ENCODE measurements at regions not wholly inside any gene's neighbourhood (a gene's known extent, or its start where the extent isn't known, plus 50 kb on each side); places are given as distances from the start of the nearest gene placed in this dataset.
"Not testable (repeated sequence)": the region's sequence is repeated elsewhere in the genome, so short reads cannot be mapped to it uniquely, and the experiment has no call there.

DNA sequence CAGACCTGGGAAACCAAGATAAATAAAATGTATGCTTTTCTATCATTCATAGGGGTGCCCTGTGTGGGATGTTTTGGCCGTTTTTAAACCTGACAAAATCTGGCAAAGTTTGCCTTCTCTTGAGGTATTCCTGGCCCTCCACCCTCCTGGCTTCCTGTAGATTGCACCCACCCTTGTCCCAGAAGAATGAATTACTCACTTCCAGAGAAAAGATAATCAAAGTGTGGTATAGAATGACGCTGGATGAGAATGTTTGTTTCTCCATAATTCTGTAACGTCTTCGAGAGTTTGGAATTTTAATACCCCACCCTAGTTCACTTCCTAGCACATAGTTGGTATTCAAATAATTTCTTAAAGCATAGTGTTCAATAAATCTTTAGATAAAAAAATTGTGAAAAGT lies 519.7 kb upstream of the PFKP start:
- DNase-seq (ENCODE audit: low read depth in 2 of 2): no peak

DNA sequence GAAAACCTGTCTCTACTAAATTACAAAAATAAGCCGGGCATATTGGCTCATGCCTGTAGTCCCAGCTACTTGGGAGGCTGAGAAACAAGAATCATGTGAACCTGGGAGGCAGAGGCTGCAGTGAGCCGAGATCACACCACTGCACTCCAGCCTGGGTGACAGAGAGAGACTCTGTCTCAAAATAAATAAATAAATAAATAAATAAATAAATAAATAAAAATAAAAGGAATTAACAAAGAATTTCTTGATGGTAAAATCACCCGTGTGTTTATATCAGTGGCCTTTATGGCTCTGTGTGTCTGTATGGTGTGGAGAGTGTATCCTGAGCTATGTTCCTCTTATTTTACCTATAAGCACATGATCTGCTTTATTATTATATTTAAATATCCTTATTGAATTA lies 520.5 kb upstream of the PFKP start:
- DNase-seq (ENCODE audit: low read depth in 2 of 2): not testable (repeated sequence)

DNA sequence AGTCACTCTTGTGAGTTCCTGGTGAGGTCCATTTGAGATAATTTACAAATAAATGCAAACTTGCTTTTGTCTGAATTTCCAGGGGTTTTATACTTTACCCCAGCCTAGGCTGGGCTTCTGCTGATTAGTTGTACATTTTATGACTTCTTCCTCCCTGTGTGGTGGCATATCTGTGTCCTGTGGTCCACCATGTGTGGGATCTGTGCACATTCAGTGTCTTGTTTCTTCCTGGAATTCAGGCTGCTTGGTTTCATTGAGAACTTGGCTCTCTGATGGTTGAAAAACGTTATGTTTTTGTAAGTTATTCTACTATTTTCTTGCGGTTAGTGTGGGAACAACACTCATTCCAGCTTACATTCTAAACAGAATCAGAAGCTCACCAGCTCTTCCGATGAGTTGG lies 523.4 kb upstream of the PFKP start:
- DNase-seq (ENCODE audit: low read depth in 2 of 2): no peak

- no peak for DNase-seq (ENCODE audit: low read depth in 2 of 2)
Measured at GRCh38 chr10:2543142-2543886, 524.0 kb upstream of the PFKP start.

- DNase-seq (ENCODE audit: low read depth in 2 of 2): no peak
Measured at GRCh38 chr10:2541176-2541575, 526.2 kb upstream of the PFKP start.

GRCh38 chr10:2529945-2530344 lies 537.4 kb upstream of the PFKP start:
- DNase-seq (ENCODE audit: low read depth in 2 of 2): no peak

- DNase-seq (ENCODE audit: low read depth in 2 of 2): no peak
Measured at GRCh38 chr10:2525781-2526180, 541.6 kb upstream of the PFKP start.

DNA sequence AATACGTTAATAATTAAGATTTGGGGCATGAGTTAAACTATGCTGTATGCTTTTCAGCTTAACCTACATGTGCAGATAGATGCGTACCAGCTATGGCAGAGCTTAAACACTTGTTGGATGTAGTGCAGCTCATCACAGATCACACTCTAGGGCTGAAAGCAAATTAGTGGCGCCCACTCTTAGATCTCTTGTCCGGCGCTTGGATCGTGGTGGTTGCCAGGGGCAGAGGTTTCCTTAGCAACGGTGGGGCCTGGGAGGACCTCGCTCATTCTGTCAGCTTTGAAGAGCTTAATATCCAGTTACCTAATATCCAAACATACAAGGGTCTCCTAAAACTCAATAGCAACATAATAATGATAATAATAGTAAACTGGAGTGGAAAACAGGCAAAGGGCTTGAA lies 548.2 kb upstream of the PFKP start:
- DNase-seq (ENCODE audit: low read depth in 2 of 2): no peak

- peak; percentile 78 to 80 for DNase-seq (ENCODE audit: low read depth in 2 of 2)
Measured at GRCh38 chr10:2509081-2509531, 558.2 kb upstream of the PFKP start.

- not testable (repeated sequence) for DNase-seq (ENCODE audit: low read depth in 2 of 2)
Measured at GRCh38 chr10:2501366-2501940, 565.9 kb upstream of the PFKP start.

- no peak for DNase-seq (ENCODE audit: low read depth in 2 of 2)
Measured at GRCh38 chr10:2494399-2494798, 572.9 kb upstream of the PFKP start.

DNA sequence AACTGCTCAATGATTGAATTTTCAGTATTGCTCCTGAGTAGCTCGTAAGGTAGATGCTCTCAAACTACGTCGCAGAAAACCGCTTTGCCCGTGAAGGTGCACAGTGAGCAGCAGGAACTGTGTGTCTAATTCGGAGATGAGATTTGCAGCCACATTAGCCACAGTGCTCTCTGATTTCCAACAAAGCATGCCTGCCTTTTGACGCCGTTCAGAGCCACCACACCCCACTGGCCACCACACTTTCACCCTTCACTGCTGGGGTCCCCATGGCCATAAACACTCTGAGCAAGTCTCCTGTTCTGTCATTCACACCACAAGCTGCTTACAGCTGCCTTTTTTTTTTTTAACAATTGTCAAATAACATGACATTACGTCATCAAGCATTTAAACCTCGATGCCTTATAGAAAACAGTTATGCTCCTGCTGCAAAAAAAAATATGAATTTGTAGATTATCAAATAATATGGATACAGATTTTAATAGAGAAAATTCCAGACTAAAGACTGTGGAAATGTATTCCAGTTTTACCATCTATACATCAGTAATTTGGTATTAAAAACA lies 578.8 kb upstream of the PFKP start:
- DNase-seq (ENCODE audit: low read depth in 2 of 2): no peak

DNA sequence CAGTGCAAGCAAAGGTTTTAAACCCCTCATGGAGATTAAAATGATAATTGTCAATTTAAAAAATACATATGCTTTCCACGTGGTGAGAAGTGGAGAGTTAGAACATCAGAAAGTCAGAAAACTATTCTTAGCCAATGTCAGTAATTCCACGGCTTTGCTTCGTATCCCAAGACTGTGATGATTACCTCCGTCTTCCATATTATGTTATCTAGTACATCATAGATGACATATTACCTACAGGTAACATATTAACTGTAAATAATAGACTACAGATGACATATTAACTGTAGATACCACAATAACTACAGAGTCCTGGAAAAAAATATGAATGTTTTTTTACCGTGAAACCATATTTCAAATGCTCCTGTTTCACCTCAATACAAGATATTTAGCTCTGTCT lies 579.4 kb upstream of the PFKP start:
- no peak for DNase-seq (ENCODE audit: low read depth in 2 of 2)

DNA sequence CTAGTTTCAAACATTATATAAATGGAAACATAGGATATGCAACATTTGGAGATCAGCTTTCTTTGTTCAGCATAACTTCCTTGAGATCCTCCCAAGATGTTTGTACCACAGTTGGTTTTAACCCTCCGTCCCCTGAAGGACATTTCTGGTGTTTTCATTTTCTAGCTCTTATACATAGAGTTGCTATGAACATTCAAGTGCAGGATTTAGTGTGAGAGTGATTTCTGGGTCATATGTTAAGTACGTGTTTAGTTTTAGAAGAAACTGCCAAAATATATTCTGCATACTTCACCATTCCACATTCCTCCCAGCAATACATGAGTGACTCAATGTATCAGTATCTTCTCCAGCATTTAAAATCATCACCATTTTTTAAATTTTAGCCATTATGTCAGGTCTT lies 588.7 kb upstream of the PFKP start:
- DNase-seq (ENCODE audit: low read depth in 2 of 2): peak in 1 of 2 experiments; percentile 7

- DNase-seq (ENCODE audit: low read depth in 2 of 2): no peak
Measured at GRCh38 chr10:2476812-2477553, 590.4 kb upstream of the PFKP start.

DNA sequence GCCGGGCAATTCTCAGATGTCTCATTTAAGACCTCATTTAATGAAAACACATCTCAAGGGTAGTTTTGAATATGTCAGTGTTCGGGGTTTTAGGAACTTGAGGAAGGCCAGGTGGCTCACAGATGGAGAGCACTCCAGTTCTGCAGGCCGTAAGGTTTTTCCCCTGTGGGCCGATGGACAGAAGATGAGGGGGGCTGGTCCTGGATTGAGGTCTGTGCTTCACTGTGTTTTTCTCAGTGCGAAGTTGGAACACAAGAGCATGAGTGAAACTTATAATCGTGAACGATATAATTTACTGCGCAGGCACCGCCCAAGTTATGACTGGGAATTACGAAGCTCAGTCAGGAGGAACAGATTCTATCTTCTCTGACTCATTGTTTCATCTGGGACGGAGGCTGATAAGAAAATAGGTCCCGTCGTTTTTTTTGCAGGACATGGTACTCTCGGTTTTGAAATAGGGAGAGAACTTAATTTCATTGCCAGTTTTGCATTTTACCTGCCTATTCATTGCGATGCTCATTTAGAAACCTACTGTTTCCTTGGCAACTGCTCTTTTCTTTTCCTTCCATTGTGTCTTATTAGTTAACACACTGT lies 591.0 kb upstream of the PFKP start:
- peak in 1 of 2 experiments; percentile 6 for DNase-seq (ENCODE audit: low read depth in 2 of 2)

- DNase-seq (ENCODE audit: low read depth in 2 of 2): no peak
Measured at GRCh38 chr10:2475711-2476217, 591.6 kb upstream of the PFKP start.

GRCh38 chr10:2471811-2472210 lies 595.5 kb upstream of the PFKP start:
- DNase-seq (ENCODE audit: low read depth in 2 of 2): no peak

GRCh38 chr10:2469802-2470201 lies 597.5 kb upstream of the PFKP start:
- DNase-seq (ENCODE audit: low read depth in 2 of 2): peak in 1 of 2 experiments; percentile 5

- no peak for DNase-seq (ENCODE audit: low read depth in 2 of 2)
Measured at GRCh38 chr10:2464483-2464882, 602.9 kb upstream of the PFKP start.

DNA sequence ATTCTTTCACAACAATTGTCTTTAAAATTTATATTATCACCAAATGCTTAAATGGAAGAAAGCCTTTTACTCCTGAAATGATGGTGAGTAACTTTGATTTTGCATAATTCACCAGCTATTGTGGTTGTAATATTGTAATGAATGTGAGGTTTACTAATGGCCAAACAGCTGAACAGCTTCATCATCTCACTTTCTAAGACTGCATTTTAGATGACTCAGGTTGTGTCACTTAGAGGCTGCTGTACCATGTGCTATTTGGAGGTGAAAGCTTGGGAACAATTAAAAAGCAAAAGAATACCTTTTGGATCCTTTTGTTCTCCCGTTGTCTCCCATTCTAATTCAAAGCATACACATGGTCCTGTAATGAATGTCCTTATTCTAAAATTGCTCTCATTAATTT lies 604.0 kb upstream of the PFKP start:
- no peak for DNase-seq (ENCODE audit: low read depth in 2 of 2)

DNA sequence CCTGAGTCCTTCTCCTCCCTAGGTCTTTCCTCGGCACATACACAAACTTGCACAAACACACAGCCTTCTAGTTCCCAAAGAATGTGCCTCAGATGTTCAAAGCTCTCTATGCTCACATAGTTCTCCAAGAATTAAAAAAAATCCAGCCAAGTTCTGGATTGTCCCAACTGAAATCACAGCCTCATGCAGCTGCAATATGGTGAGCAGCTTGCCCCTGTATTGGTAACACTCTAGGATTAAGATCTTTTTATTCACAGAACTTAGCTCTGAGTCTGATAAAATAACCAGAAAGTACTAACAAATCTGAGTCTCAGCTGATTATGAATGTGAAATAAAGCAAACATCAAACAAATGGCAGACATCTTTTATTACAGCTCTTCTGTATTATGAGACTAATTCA lies 604.8 kb upstream of the PFKP start:
- no peak for DNase-seq (ENCODE audit: low read depth in 2 of 2)
